Hepatocyte (in vitro differentiated cells): ENCODE measurements at regions not wholly inside any gene's neighbourhood (a gene's known extent, or its start where the extent isn't known, plus 50 kb on each side); places are given as distances from the start of the nearest gene placed in this dataset.

ENCODE experiments used
- EZH2 ChIP-seq: fragments of 200-600 bp; sonication (generic); IDR thresholded peaks from 2 replicates; pipeline ENCODE4 v1.6.1; 2016; ENCODE audit warnings: antibody characterized with exemption, mild to moderate bottlenecking, borderline replicate concordance
- EZH2phosphoT487 ChIP-seq: fragments of 200-600 bp; sonication (generic); IDR thresholded peaks from one replicate; pipeline ENCODE4 v1.6.1; 2018; ENCODE audit warnings: antibody characterized with exemption, mild to moderate bottlenecking, low read depth, moderate library complexity; ENCODE audit not compliant: unreplicated experiment, severe bottlenecking
- TF ChIP-seq, protein P1 (sequence below): fragments of 200-600 bp; sonication (generic); IDR thresholded peaks from 2 replicates; pipeline ENCODE4 v1.5.1; 2016; ENCODE audit warnings: antibody characterized with exemption, mild to moderate bottlenecking; ENCODE audit not compliant: poor library complexity

DNA sequence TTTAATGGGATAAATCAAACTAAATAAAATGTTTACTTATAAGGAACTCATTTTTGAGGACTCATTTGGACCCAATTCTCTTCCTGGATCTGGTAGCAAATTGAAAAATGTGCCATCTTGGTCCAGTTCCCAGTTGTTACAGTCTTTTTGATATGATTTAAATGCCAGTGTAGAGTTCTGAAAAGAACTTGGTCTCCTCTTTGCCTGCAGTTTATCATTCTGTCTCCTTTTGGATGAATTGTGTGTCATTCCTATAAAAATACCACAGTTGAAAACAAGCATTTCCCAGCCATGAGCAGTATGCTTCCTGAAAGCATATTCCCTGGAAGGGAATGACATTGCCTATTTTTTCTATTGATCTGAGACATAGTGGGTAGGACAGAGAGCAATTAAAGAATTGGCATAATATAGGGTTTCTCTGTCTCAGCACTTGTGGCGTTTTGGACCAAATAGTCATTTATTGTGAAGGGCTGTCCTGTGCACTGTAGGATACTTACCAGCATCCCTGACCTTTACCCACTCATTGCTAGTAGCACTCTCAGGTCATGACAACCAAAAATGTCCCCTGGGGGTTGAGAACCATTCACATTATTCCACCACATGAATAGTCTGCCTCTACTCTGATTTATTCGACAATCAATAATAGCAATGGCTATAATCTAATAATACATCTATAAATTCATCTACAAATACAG lies 181.8 kb downstream of the NXNL2 start:
- TF ChIP-seq, protein P1, sequence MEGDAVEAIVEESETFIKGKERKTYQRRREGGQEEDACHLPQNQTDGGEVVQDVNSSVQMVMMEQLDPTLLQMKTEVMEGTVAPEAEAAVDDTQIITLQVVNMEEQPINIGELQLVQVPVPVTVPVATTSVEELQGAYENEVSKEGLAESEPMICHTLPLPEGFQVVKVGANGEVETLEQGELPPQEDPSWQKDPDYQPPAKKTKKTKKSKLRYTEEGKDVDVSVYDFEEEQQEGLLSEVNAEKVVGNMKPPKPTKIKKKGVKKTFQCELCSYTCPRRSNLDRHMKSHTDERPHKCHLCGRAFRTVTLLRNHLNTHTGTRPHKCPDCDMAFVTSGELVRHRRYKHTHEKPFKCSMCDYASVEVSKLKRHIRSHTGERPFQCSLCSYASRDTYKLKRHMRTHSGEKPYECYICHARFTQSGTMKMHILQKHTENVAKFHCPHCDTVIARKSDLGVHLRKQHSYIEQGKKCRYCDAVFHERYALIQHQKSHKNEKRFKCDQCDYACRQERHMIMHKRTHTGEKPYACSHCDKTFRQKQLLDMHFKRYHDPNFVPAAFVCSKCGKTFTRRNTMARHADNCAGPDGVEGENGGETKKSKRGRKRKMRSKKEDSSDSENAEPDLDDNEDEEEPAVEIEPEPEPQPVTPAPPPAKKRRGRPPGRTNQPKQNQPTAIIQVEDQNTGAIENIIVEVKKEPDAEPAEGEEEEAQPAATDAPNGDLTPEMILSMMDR: no peak
- TF ChIP-seq EZH2phosphoT487 (no peak), EZH2 (no peak)
